GM12874 (cell line): ENCODE measurements at regions not wholly inside any gene's neighbourhood (a gene's known extent, or its start where the extent isn't known, plus 50 kb on each side); places are given as distances from the start of the nearest gene placed in this dataset.

Experiments used
- CTCF ChIP-seq: IDR thresholded peaks from 2 replicates; pipeline ENCODE4 v1.5.1; 2011; ENCODE audit warnings: low read depth, mild to moderate bottlenecking, control low read depth, low read length, moderate library complexity; ENCODE audit not compliant: insufficient read depth

- TF ChIP-seq CTCF: no peak
These were observed 168.7 kb downstream of the GLI2 start for GRCh38 chr2:120904379-120904778.

GRCh38 chr2:120904830-120905234 is 169.2 kb downstream of the GLI2 start:
- no peak for TF ChIP-seq CTCF

GRCh38 chr2:120905298-120905697 is 169.6 kb downstream of the GLI2 start:
- TF ChIP-seq CTCF: no peak

- TF ChIP-seq CTCF: no peak
These were observed 170.3 kb downstream of the GLI2 start for GRCh38 chr2:120905824-120906571.

GRCh38 chr2:120906914-120907313 is 171.2 kb downstream of the GLI2 start:
- TF ChIP-seq CTCF: no peak

GRCh38 chr2:120907822-120908221 is 172.2 kb downstream of the GLI2 start:
- no peak for TF ChIP-seq CTCF

GRCh38 chr2:120908314-120908975 is 172.8 kb downstream of the GLI2 start:
- no peak for TF ChIP-seq CTCF
